AG10803 (cell line): ENCODE measurements at regions not wholly inside any gene's neighbourhood (a gene's known extent, or its start where the extent isn't known, plus 50 kb on each side); places are given as distances from the start of the nearest gene placed in this dataset.

Experiments used
- DNase-seq: peaks from one replicate; pipeline ENCODE4 v3.0.0; 2010; ENCODE audit warnings: low read depth
- H3K4me3 ChIP-seq: 2 replicates; pipeline ENCODE4 v1.5.1; 2011; ENCODE audit warnings: mild to moderate bottlenecking, low read length, control low read depth
- CTCF ChIP-seq: conservative IDR thresholded peaks from 2 replicates; pipeline ENCODE4 v1.5.1; 2011; ENCODE audit warnings: mild to moderate bottlenecking, low read length, control low read depth, inconsistent platforms

- H3K4me3 ChIP-seq: no peak overlapping the region
- DNase-seq: no peak
- TF ChIP-seq CTCF: no peak
Measured at GRCh38 chr4:14879683-14880082, 122.6 kb upstream of the CPEB2 start.

DNA sequence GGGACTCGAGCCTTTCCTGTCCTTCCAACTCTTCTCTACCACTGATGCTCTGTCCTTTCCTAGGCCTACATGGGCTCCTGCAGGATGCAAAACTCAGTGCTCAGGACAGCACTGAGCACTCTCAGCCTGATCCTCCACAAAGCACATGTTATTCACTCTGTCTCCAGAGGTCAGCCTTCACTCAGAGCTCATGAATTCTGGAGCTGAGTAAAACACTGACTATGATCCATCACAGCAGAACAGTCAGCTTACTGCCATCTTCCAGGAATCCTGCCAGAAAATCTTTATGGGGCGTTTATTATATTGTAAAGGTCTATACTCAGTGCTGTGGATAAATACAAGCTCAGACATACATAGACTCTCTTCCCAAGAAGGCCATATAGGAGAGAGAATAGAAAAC lies 121.5 kb upstream of the CPEB2 start:
- no peak for TF ChIP-seq CTCF
- no peak overlapping the region for H3K4me3 ChIP-seq
- DNase-seq: no peak

DNA sequence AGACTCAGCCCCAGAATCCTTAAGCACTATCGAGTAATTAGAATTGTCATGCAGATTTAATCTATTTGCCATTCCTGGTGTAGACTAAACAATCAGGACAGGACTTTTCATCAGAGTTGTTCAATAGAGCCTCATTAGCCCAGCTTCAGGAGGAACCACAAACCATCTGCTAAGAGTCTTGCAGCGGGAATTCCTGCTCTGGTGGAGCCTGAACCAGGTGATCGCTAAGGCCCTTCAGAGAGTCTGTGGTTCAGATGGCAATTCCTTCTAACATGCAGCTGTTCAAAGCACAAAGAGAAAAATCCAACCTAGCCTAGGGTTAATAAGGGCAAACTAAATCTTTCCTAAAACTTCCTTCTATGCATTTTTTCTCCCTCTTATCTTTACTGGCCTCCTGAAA lies 119.1 kb upstream of the CPEB2 start:
- no peak for TF ChIP-seq CTCF
- H3K4me3 ChIP-seq: no peak overlapping the region
- DNase-seq: no peak

GRCh38 chr4:14883661-14884060 lies 118.6 kb upstream of the CPEB2 start:
- TF ChIP-seq CTCF: no peak
- DNase-seq: no peak
- no peak overlapping the region for H3K4me3 ChIP-seq

- H3K4me3 ChIP-seq: no peak overlapping the region
- DNase-seq: no peak
- no peak for TF ChIP-seq CTCF
Measured at GRCh38 chr4:14887842-14888433, 114.3 kb upstream of the CPEB2 start.

DNA sequence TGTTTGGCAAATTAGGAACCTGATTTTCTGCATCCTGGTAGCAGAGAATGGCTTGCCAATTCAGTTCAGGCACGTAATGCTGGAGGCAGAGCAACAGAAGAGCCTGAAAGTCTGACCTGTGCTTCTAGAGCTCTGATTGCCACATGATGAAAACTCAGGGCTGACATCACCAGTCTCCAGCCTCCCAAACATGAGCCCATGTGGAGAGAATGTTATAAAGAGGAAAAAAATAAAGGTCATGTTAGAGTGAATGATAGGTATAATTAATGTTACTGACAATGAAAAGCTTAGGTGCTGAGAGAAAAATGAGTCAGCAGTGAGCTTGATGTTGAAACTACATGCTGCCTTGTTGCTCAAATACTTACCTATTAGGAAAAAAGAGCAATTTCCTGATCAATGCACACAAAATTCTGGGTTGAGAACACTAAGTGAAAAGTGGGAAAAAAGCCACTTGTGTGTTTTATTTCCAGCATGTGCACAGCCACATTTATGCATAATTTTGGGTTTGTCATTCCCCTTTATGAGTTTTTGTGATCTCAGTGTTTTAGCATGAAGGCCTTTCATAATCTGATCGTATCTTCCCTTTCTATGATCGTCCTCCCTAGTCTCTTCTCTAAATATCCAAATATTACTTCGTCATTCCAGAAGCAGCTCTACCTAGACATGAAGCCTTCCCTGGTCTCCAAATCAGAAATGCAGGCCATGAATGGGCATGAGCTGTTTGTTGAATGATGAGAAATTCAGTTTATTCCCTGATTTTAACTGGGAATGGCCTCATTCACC lies 113.3 kb upstream of the CPEB2 start:
- H3K4me3 ChIP-seq: no peak overlapping the region
- no peak for DNase-seq
- no peak for TF ChIP-seq CTCF

- DNase-seq: no peak
- no peak for TF ChIP-seq CTCF
- no peak overlapping the region for H3K4me3 ChIP-seq
Measured at GRCh38 chr4:14892563-14892962, 109.7 kb upstream of the CPEB2 start.
